ENCODE measurements at regions not wholly inside any gene's neighbourhood (a gene's known extent, or its start where the extent isn't known, plus 50 kb on each side); places are given as distances from the start of the nearest gene placed in this dataset.
A peak's percentile ranks its signal among the peaks of the same experiment; 100 is the strongest.

DNA sequence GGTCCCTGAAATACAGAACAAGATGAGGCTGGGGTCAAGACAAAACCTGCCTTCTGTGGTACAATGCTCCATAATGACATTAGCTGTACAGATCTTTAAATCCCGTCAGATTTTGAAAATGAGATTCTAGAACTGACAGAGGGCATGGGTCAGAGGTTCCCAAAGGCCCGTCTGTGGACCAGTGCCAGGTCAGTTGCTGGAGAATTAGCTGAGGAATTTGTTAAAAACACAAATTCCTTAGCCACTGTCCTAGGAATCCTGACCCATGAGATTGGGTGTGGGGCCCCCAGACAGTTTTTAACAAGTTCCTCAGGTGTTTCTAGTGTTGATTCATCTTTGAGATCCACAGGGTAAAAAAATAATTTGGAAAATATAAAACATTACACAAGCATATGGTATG lies 97.0 kb downstream of the SIPA1L2 start:
- H3K9me3 Mint-ChIP-seq (ENCODE audit: unreplicated experiment) = no peaks in the 10 kb centered on the region
- no peak overlapping the region for H3K4me3 Mint-ChIP-seq (ENCODE audit: unreplicated experiment)
- H3K36me3 Mint-ChIP-seq (ENCODE audit: insufficient read depth, unreplicated experiment) = no peaks in the 10 kb centered on the region
- ChIA-PET POLR2A (interaction anchor here (0.6 to 7.3 kb wide), 7 partner anchors 11 to 156 kb away, joined by 3 to 73 read pairs (median 5); partner anchors contain the start of gene SIPA1L2), CTCF (interaction anchor here (0.6 to 1.2 kb wide), 4 partner anchors 8 to 170 kb away, joined by 3 to 8 read pairs (median 4); no protein-coding TSS in a partner anchor)
- intact Hi-C loops (cut with micrococcal nuclease) = no loop called here
- H3K27me3 Mint-ChIP-seq (ENCODE audit: insufficient read depth, unreplicated experiment) = no peaks in the 10 kb centered on the region
- BruUV-seq (replicated peaks) = no TSS peak
- no peak overlapping the region for H3K27ac Mint-ChIP-seq (ENCODE audit: low read depth, unreplicated experiment)
- DNase-seq (ENCODE audit: unreplicated experiment) = no peak
- H3K4me1 Mint-ChIP-seq (ENCODE audit: insufficient read depth, unreplicated experiment) = peaks cover 49% of the 10 kb centered on the region
- TF ChIP-seq, protein P1, sequence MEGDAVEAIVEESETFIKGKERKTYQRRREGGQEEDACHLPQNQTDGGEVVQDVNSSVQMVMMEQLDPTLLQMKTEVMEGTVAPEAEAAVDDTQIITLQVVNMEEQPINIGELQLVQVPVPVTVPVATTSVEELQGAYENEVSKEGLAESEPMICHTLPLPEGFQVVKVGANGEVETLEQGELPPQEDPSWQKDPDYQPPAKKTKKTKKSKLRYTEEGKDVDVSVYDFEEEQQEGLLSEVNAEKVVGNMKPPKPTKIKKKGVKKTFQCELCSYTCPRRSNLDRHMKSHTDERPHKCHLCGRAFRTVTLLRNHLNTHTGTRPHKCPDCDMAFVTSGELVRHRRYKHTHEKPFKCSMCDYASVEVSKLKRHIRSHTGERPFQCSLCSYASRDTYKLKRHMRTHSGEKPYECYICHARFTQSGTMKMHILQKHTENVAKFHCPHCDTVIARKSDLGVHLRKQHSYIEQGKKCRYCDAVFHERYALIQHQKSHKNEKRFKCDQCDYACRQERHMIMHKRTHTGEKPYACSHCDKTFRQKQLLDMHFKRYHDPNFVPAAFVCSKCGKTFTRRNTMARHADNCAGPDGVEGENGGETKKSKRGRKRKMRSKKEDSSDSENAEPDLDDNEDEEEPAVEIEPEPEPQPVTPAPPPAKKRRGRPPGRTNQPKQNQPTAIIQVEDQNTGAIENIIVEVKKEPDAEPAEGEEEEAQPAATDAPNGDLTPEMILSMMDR (IDR thresholded peaks at IDR 0.05; ENCODE audit: unreplicated experiment) = no peak

DNA sequence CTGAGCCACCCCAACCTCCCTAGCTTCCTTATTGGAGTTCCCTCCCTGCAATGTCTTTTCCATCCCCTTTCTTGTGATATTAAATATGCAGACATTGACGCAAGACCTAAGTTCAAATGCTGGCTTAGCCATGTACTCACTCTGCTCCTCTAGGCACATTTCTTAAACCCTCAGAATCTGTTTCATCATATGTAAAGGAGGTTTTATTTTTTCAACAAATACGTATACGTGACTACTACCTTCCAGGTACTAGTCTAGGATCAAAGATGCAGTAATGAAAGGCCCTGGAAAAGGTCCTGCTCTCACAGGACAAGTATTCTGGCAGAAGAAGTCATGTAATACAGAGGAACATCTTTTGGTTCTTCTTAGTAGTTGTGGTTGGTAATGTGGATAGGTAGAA lies 98.6 kb downstream of the SIPA1L2 start:
- no peak overlapping the region for H3K4me3 Mint-ChIP-seq (ENCODE audit: unreplicated experiment)
- POLR2A ChIA-PET = interaction anchor here (0.6 to 4.7 kb wide), 9 partner anchors 8 to 326 kb away, joined by 3 to 36 read pairs (median 3); partner anchors contain the start of gene SIPA1L2
- H3K4me1 Mint-ChIP-seq (ENCODE audit: insufficient read depth, unreplicated experiment) = peaks cover 45% of the 10 kb centered on the region
- DNase-seq (ENCODE audit: unreplicated experiment) = no peak
- no TSS peak for BruUV-seq (replicated peaks)
- intact Hi-C loops (cut with micrococcal nuclease) = no loop called here
- H3K36me3 Mint-ChIP-seq (ENCODE audit: insufficient read depth, unreplicated experiment) = no peaks in the 10 kb centered on the region
- H3K27me3 Mint-ChIP-seq (ENCODE audit: insufficient read depth, unreplicated experiment) = no peaks in the 10 kb centered on the region
- no peak overlapping the region for H3K27ac Mint-ChIP-seq (ENCODE audit: low read depth, unreplicated experiment)
- CTCF ChIA-PET = interaction anchor here (0.6 to 2.9 kb wide), 5 partner anchors 12 to 809 kb away, joined by 3 to 37 read pairs (median 3); no protein-coding TSS in a partner anchor
- no peaks in the 10 kb centered on the region for H3K9me3 Mint-ChIP-seq (ENCODE audit: unreplicated experiment)
- TF ChIP-seq, protein P1 (IDR thresholded peaks at IDR 0.05; ENCODE audit: unreplicated experiment) = no peak

DNA sequence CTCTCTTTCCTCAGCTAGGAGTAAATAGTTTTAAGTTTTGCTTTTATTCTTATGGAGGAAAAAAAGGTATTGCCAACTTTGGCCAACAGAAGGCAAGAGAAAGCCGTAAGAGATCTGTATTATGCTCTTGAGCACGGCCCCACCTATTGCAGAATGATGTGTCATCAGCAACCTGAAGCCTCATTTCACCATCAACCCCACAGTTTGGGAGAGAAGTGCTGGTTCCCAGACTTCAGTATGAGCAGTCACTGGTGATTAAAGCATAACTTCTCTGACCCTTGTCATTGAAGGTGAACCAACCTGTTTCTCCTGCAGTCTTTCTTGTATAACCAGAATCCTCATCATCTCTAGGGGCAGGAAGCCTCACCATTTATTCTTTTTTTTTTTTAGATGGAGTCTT lies 100.2 kb downstream of the SIPA1L2 start:
- intact Hi-C loops (cut with micrococcal nuclease) = loop anchor here (1.0 to 10.0 kb wide), 4 partner anchors 98 to 805 kb away; no protein-coding TSS in a partner anchor
- Mint-ChIP-seq H3K27me3 (ENCODE audit: insufficient read depth, unreplicated experiment) (no peaks in the 10 kb centered on the region), H3K9me3 (ENCODE audit: unreplicated experiment) (no peaks in the 10 kb centered on the region), H3K4me3 (ENCODE audit: unreplicated experiment) (no peak overlapping the region), H3K27ac (ENCODE audit: low read depth, unreplicated experiment) (peak overlapping the region; percentile 78), H3K36me3 (ENCODE audit: insufficient read depth, unreplicated experiment) (no peaks in the 10 kb centered on the region), H3K4me1 (ENCODE audit: insufficient read depth, unreplicated experiment) (peaks cover 45% of the 10 kb centered on the region)
- TF ChIP-seq, protein P1 (IDR thresholded peaks at IDR 0.05; ENCODE audit: unreplicated experiment) = peak; percentile 39
- CTCF ChIA-PET = interaction anchor here (0.6 to 2.9 kb wide), 19 partner anchors 8 to 773 kb away, joined by 3 to 37 read pairs (median 4); no protein-coding TSS in a partner anchor
- no TSS peak for BruUV-seq (replicated peaks)
- POLR2A ChIA-PET = interaction anchor here (0.6 to 4.7 kb wide), 22 partner anchors 8 to 804 kb away, joined by 3 to 36 read pairs (median 3); partner anchors contain the start of gene SIPA1L2
- DNase-seq (ENCODE audit: unreplicated experiment) = peak; percentile 99

DNA sequence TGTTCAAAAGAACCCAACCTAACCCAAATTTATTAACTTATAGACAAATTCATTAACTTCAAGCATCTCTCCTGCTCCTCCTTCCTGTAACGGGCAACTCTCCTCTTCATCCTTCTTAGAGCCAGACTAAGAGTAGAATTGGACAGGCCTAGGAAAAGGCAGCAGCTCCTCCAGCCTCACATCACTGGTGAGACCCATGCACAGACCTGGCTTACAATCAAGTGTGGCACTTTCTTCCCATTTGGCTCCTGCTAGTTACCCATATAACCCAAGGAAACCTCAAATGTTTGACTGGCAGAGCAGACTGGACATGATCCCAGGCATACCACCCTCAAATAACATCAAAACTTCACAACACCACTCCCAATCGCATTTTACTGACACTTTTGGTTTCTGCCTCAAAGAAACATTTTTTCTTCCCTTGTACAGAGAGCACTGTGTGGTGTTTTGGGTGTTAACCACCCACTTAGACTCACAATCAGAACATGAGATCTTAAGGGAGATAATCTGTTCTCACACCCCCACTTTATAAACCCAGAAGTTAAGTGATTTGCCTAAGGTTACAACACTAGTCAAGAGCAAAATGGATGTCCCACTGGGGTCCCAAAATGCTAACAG lies 101.4 kb downstream of the SIPA1L2 start:
- TF ChIP-seq, protein P1 (IDR thresholded peaks at IDR 0.05; ENCODE audit: unreplicated experiment) = no peak
- CTCF ChIA-PET = interaction anchor here (0.6 to 2.9 kb wide), 10 partner anchors 10 to 704 kb away, joined by 3 to 37 read pairs (median 3); no protein-coding TSS in a partner anchor
- intact Hi-C loops (cut with micrococcal nuclease) = loop anchor here (1.0 to 10.0 kb wide), 4 partner anchors 99 to 804 kb away; no protein-coding TSS in a partner anchor
- H3K27me3 Mint-ChIP-seq (ENCODE audit: insufficient read depth, unreplicated experiment) = no peaks in the 10 kb centered on the region
- no peaks in the 10 kb centered on the region for H3K36me3 Mint-ChIP-seq (ENCODE audit: insufficient read depth, unreplicated experiment)
- H3K27ac Mint-ChIP-seq (ENCODE audit: low read depth, unreplicated experiment) = peak overlapping the region; percentile 78
- peaks cover 52% of the 10 kb centered on the region for H3K4me1 Mint-ChIP-seq (ENCODE audit: insufficient read depth, unreplicated experiment)
- no peaks in the 10 kb centered on the region for H3K9me3 Mint-ChIP-seq (ENCODE audit: unreplicated experiment)
- DNase-seq (ENCODE audit: unreplicated experiment) = no peak
- no peak overlapping the region for H3K4me3 Mint-ChIP-seq (ENCODE audit: unreplicated experiment)
- POLR2A ChIA-PET = interaction anchor here (0.9 to 4.7 kb wide), 9 partner anchors 9 to 662 kb away, joined by 3 to 36 read pairs (median 4); partner anchors contain the start of gene SIPA1L2
- BruUV-seq (replicated peaks) = no TSS peak

Data from MCF 10A (cell line).